ENCODE measurements at regions not wholly inside any gene's neighbourhood (a gene's known extent, or its start where the extent isn't known, plus 50 kb on each side); places are given as distances from the start of the nearest gene placed in this dataset.
"Not testable (repeated sequence)": the region's sequence is repeated elsewhere in the genome, so short reads cannot be mapped to it uniquely, and the experiment has no call there.

DNA sequence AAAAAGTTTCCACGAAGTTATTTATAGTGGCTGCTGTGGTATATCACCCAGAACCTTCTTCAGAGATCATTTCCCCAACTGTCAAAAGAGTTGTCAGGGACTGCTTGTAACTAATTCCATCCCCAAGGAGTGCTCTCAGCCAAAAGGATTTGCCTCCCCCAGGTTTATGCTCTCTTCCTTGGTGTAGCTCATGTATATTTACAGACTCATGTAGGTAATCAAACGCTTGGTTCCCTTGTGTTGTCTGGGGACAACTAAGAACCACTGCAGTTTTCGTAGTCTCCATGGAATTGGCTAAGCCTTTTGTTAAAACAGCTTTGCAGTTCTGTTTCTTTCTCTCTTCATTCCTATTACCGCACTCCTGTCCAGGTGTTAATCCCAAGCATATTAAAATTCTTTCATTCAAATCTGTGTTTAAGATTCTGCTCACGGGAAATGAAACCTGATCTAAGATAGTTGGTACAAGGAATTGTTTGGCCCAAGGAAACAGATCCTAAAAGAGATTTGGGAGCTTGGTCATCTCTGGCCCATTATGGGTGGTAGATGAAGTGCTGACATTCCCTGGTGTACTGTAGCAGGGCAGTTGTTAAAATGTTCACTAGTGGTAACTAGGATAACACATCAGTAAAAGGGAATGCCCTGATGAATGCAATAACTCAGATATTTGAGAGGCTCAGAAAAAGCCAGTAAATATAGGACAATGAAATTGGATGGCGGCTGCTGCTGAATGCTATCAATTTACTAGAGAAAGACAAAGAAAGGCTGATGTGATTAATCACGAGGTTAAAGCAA lies 361.3 kb upstream of the GBE1 start:
- no peak overlapping the region for H3K4me3 ChIP-seq (ENCODE audit: low read depth, low read length)
- TF ChIP-seq, protein P1, sequence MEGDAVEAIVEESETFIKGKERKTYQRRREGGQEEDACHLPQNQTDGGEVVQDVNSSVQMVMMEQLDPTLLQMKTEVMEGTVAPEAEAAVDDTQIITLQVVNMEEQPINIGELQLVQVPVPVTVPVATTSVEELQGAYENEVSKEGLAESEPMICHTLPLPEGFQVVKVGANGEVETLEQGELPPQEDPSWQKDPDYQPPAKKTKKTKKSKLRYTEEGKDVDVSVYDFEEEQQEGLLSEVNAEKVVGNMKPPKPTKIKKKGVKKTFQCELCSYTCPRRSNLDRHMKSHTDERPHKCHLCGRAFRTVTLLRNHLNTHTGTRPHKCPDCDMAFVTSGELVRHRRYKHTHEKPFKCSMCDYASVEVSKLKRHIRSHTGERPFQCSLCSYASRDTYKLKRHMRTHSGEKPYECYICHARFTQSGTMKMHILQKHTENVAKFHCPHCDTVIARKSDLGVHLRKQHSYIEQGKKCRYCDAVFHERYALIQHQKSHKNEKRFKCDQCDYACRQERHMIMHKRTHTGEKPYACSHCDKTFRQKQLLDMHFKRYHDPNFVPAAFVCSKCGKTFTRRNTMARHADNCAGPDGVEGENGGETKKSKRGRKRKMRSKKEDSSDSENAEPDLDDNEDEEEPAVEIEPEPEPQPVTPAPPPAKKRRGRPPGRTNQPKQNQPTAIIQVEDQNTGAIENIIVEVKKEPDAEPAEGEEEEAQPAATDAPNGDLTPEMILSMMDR (IDR thresholded peaks at IDR 0.05; ENCODE audit: insufficient read depth, low read depth, low read length) = no peak
- CTCF ChIA-PET = interaction anchor here (0.7 kb wide), 1 partner anchor 10 kb away, joined by 3 read pairs; no protein-coding TSS in a partner anchor
- DNase-seq (ENCODE audit: low read depth) = no peak
- no peaks in the 10 kb centered on the region for H3K36me3 ChIP-seq (ENCODE audit: control insufficient read depth, insufficient read depth, low read length)
- H3K27me3 ChIP-seq (ENCODE audit: control insufficient read depth, insufficient read depth, low read length) = no peaks in the 10 kb centered on the region
- POLR2A ChIA-PET = no interaction called here

- DNase-seq (ENCODE audit: low read depth) = no peak
- H3K36me3 ChIP-seq (ENCODE audit: control insufficient read depth, insufficient read depth, low read length) = no peaks in the 10 kb centered on the region
- H3K27me3 ChIP-seq (ENCODE audit: control insufficient read depth, insufficient read depth, low read length) = no peaks in the 10 kb centered on the region
- no peak overlapping the region for H3K4me3 ChIP-seq (ENCODE audit: low read depth, low read length)
- ChIA-PET CTCF (no interaction called here), POLR2A (no interaction called here)
- TF ChIP-seq, protein P1 (IDR thresholded peaks at IDR 0.05; ENCODE audit: insufficient read depth, low read depth, low read length) = no peak
Observed at GRCh38 chr3:82114589-82114988, 353.1 kb upstream of the GBE1 start.

DNA sequence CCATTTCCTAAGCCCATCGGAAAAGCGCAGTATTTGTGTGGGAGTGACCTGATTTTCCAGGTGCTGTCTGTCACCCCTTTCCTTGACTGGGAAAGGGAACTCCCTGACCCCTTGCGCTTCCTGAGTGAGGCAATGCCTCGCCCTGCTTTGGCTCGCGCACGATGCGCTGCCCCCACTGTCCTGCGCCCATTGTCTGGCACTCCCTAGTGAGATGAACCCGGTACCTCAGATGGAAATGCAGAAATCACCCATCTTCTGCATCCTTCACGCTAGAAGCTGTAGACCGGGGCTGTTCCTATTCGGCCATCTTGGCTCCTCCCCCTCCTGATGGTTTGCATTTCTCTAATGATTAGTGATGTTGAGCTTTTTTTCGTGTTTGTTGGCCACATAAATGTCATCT lies 349.3 kb upstream of the GBE1 start:
- POLR2A ChIA-PET; CTCF ChIA-PET; DNase-seq (ENCODE audit: low read depth): not testable (repeated sequence)

GRCh38 chr3:82103241-82103640 lies 341.8 kb upstream of the GBE1 start:
- POLR2A ChIA-PET = no interaction called here
- TF ChIP-seq, protein P1 (IDR thresholded peaks at IDR 0.05; ENCODE audit: insufficient read depth, low read depth, low read length) = no peak
- CTCF ChIA-PET = no interaction called here
- Histone ChIP-seq H3K4me3 (ENCODE audit: low read depth, low read length) (no peak overlapping the region), H3K27me3 (ENCODE audit: control insufficient read depth, insufficient read depth, low read length) (no peaks in the 10 kb centered on the region), H3K36me3 (ENCODE audit: control insufficient read depth, insufficient read depth, low read length) (no peaks in the 10 kb centered on the region)
- no peak for DNase-seq (ENCODE audit: low read depth)

More for the DNA sequence above, 349.3 kb upstream of the GBE1 start:
- not testable (repeated sequence) for H3K36me3 ChIP-seq (ENCODE audit: control insufficient read depth, insufficient read depth, low read length); H3K4me3 ChIP-seq (ENCODE audit: low read depth, low read length); H3K27me3 ChIP-seq (ENCODE audit: control insufficient read depth, insufficient read depth, low read length)

- DNase-seq (ENCODE audit: low read depth) = no peak
- Histone ChIP-seq H3K27me3 (ENCODE audit: control insufficient read depth, insufficient read depth, low read length) (no peaks in the 10 kb centered on the region), H3K36me3 (ENCODE audit: control insufficient read depth, insufficient read depth, low read length) (no peaks in the 10 kb centered on the region), H3K4me3 (ENCODE audit: low read depth, low read length) (no peak overlapping the region)
- CTCF ChIA-PET = interaction anchor here (0.7 kb wide), 1 partner anchor 20 kb away, joined by 3 read pairs; no protein-coding TSS in a partner anchor
- TF ChIP-seq, protein P1 (IDR thresholded peaks at IDR 0.05; ENCODE audit: insufficient read depth, low read depth, low read length) = no peak
- POLR2A ChIA-PET = no interaction called here
Observed at GRCh38 chr3:82100378-82100777, 338.9 kb upstream of the GBE1 start.

DNA sequence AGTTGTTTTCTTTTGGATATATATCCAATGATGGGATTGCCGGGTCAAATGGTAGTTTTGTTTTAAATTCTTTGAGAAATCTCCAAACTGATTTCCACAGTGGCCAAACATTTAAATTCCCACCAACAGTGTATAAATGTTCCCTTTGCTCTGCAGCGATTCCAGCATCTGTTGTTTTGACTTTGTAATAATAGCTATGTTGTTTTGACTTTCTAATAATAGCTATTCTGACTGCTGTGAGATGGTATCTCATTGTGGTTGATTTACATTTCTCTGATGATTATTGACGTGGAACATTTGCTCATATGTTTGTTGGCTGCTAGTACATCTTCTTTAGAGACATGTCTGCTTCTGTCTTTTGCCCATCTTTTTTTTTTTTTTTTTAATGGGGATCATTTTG lies 332.2 kb upstream of the GBE1 start:
- TF ChIP-seq, protein P1 (IDR thresholded peaks at IDR 0.05; ENCODE audit: insufficient read depth, low read depth, low read length) = no peak
- H3K27me3 ChIP-seq (ENCODE audit: control insufficient read depth, insufficient read depth, low read length) = no peaks in the 10 kb centered on the region
- no peak for DNase-seq (ENCODE audit: low read depth)
- no peaks in the 10 kb centered on the region for H3K36me3 ChIP-seq (ENCODE audit: control insufficient read depth, insufficient read depth, low read length)
- CTCF ChIA-PET = interaction anchor here (1.1 kb wide), 1 partner anchor 39 kb away, joined by 3 read pairs; no protein-coding TSS in a partner anchor
- H3K4me3 ChIP-seq (ENCODE audit: low read depth, low read length) = no peak overlapping the region
- POLR2A ChIA-PET = no interaction called here
